Activated CD4-positive, alpha-beta T cell treated with anti-CD3 and anti-CD28 coated beads for 4 hours (primary cell): ENCODE measurements at regions not wholly inside any gene's neighbourhood (a gene's known extent, or its start where the extent isn't known, plus 50 kb on each side); places are given as distances from the start of the nearest gene placed in this dataset.
A peak's percentile ranks its signal among the peaks of the same experiment; 100 is the strongest.
"Not testable (repeated sequence)": the region's sequence is repeated elsewhere in the genome, so short reads cannot be mapped to it uniquely, and the experiment has no call there.

ENCODE experiments used
- DNase-seq, 2 donors: peaks; one replicate each; pipeline ENCODE4 v3.0.0-alpha.2; 2020

GRCh38 chr12:124648710-124649384 is 81.4 kb upstream of the NCOR2 start:
- DNase-seq: no peak

- DNase-seq: no peak
Measured at GRCh38 chr12:124647316-124647715, 79.9 kb upstream of the NCOR2 start.

GRCh38 chr12:124646385-124647230 is 79.2 kb upstream of the NCOR2 start:
- DNase-seq: peak; percentile 76 to 79

- no peak for DNase-seq
Measured at GRCh38 chr12:124645530-124646244, 78.3 kb upstream of the NCOR2 start.

- not testable (repeated sequence) for DNase-seq
Measured at GRCh38 chr12:124643768-124644167, 76.4 kb upstream of the NCOR2 start.

GRCh38 chr12:124642105-124642504 is 74.7 kb upstream of the NCOR2 start:
- no peak for DNase-seq

- no peak for DNase-seq
Measured at GRCh38 chr12:124641591-124641990, 74.2 kb upstream of the NCOR2 start.

GRCh38 chr12:124640056-124640455 is 72.6 kb upstream of the NCOR2 start:
- DNase-seq: no peak

GRCh38 chr12:124639122-124639806 is 71.9 kb upstream of the NCOR2 start:
- DNase-seq: no peak

GRCh38 chr12:124637581-124637981 is 70.2 kb upstream of the NCOR2 start:
- no peak for DNase-seq

GRCh38 chr12:124637163-124637562 is 69.8 kb upstream of the NCOR2 start:
- DNase-seq: no peak

GRCh38 chr12:124636138-124636978 is 68.9 kb upstream of the NCOR2 start:
- DNase-seq: peak; percentile 38 to 46

- no peak for DNase-seq
Measured at GRCh38 chr12:124635316-124635715, 67.9 kb upstream of the NCOR2 start.

- DNase-seq: no peak
Measured at GRCh38 chr12:124633365-124634362, 66.3 kb upstream of the NCOR2 start.

- no peak for DNase-seq
Measured at GRCh38 chr12:124632519-124632984, 65.1 kb upstream of the NCOR2 start.

GRCh38 chr12:124631681-124632256 is 64.4 kb upstream of the NCOR2 start:
- DNase-seq: no peak

GRCh38 chr12:124630791-124631313 is 63.4 kb upstream of the NCOR2 start:
- DNase-seq: no peak

- DNase-seq: no peak
Measured at GRCh38 chr12:124629789-124630480, 62.5 kb upstream of the NCOR2 start.

- DNase-seq: no peak
Measured at GRCh38 chr12:124629117-124629516, 61.7 kb upstream of the NCOR2 start.
